ENCODE measurements at regions not wholly inside any gene's neighbourhood (a gene's known extent, or its start where the extent isn't known, plus 50 kb on each side); places are given as distances from the start of the nearest gene placed in this dataset.
A peak's percentile ranks its signal among the peaks of the same experiment; 100 is the strongest.

DNA sequence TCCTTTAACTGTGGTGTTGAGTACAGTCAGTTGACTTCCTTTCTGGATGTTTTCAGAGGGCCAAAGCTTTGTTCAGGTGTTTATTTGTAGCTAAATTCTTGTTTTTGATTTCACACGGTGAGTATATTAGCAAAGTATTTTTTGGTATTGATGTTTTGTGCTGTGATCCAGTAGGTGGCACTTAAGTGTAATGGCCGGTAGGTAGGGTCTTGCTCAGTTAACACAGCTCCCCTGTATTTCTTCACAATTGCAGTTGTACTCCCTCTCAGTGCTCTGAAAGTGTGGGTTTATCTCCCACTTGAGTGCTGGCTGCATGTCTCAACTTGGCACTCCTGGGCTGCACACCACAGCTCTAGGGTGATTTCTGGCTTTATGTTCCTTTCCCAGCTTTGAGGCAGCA, 339.5 kb downstream of the AEBP2 start:
- no peaks in the 10 kb centered on the region for H3K9me3 ChIP-seq (ENCODE audit: control insufficient read depth in 3 of 3, low read length in 3 of 3)
- no peak overlapping the region for H3K9ac ChIP-seq (ENCODE audit: low read depth in 1 of 3, low read length in 3 of 3)
- no peak overlapping the region for H3K27ac ChIP-seq (ENCODE audit: low read depth, low read length)
- no peak overlapping the region for H3K4me3 ChIP-seq (ENCODE audit: low read length in 3 of 3)
- H3K36me3 ChIP-seq (ENCODE audit: control insufficient read depth in 3 of 3, insufficient read depth in 3 of 3, low read length in 3 of 3), result no peaks in the 10 kb centered on the region
- no peaks in the 10 kb centered on the region for H3K27me3 ChIP-seq (ENCODE audit: control insufficient read depth in 3 of 3, insufficient read depth in 3 of 3, low read length in 3 of 3)
- H3K4me1 ChIP-seq (ENCODE audit: control insufficient read depth in 3 of 3, insufficient read depth in 3 of 3, low read length in 3 of 3), result no peaks in the 10 kb centered on the region

- Histone ChIP-seq H3K4me1 (ENCODE audit: control insufficient read depth in 3 of 3, insufficient read depth in 3 of 3, low read length in 3 of 3) (no peaks in the 10 kb centered on the region), H3K4me3 (ENCODE audit: low read length in 3 of 3) (no peak overlapping the region), H3K9me3 (ENCODE audit: control insufficient read depth in 3 of 3, low read length in 3 of 3) (no peaks in the 10 kb centered on the region), H3K36me3 (ENCODE audit: control insufficient read depth in 3 of 3, insufficient read depth in 3 of 3, low read length in 3 of 3) (no peaks in the 10 kb centered on the region), H3K27ac (ENCODE audit: low read depth, low read length) (no peak overlapping the region), H3K9ac (ENCODE audit: low read depth in 1 of 3, low read length in 3 of 3) (no peak overlapping the region), H3K27me3 (ENCODE audit: control insufficient read depth in 3 of 3, insufficient read depth in 3 of 3, low read length in 3 of 3) (no peaks in the 10 kb centered on the region)
Observed at GRCh38 chr12:19779395-19780056, 340.2 kb downstream of the AEBP2 start.

DNA sequence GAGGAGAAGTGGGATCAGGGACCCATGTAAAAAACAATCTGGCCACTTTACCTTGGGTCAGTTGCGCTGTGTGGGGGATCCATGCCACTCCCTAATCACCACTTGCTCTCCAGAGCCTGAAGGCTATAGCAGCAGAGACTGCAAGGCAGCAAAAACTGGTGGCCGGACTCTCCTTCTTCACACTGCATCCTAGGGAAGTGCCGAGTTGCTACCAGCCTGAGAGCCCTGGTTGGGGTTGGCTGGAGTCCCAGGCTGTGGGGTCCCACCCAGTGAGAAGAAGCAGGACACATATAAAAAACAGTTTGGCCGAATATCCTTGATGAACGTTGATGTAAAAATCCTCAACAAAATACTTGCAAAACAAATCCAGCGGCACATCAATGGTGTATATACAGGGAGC, 341.2 kb downstream of the AEBP2 start:
- Histone ChIP-seq H3K27ac (ENCODE audit: low read depth, low read length) (no peak overlapping the region), H3K9me3 (ENCODE audit: control insufficient read depth in 3 of 3, low read length in 3 of 3) (no peaks in the 10 kb centered on the region), H3K4me3 (ENCODE audit: low read length in 3 of 3) (no peak overlapping the region), H3K36me3 (ENCODE audit: control insufficient read depth in 3 of 3, insufficient read depth in 3 of 3, low read length in 3 of 3) (no peaks in the 10 kb centered on the region), H3K27me3 (ENCODE audit: control insufficient read depth in 3 of 3, insufficient read depth in 3 of 3, low read length in 3 of 3) (no peaks in the 10 kb centered on the region), H3K4me1 (ENCODE audit: control insufficient read depth in 3 of 3, insufficient read depth in 3 of 3, low read length in 3 of 3) (no peaks in the 10 kb centered on the region), H3K9ac (ENCODE audit: low read depth in 1 of 3, low read length in 3 of 3) (no peak overlapping the region)

GRCh38 chr12:19783547-19784444, 344.5 kb downstream of the AEBP2 start:
- no peaks in the 10 kb centered on the region for H3K4me1 ChIP-seq (ENCODE audit: control insufficient read depth in 3 of 3, insufficient read depth in 3 of 3, low read length in 3 of 3)
- H3K9me3 ChIP-seq (ENCODE audit: control insufficient read depth in 3 of 3, low read length in 3 of 3), result no peaks in the 10 kb centered on the region
- no peaks in the 10 kb centered on the region for H3K36me3 ChIP-seq (ENCODE audit: control insufficient read depth in 3 of 3, insufficient read depth in 3 of 3, low read length in 3 of 3)
- H3K27ac ChIP-seq (ENCODE audit: low read depth, low read length), result no peak overlapping the region
- no peak overlapping the region for H3K9ac ChIP-seq (ENCODE audit: low read depth in 1 of 3, low read length in 3 of 3)
- H3K27me3 ChIP-seq (ENCODE audit: control insufficient read depth in 3 of 3, insufficient read depth in 3 of 3, low read length in 3 of 3), result no peaks in the 10 kb centered on the region
- H3K4me3 ChIP-seq (ENCODE audit: low read length in 3 of 3), result no peak overlapping the region

GRCh38 chr12:19792028-19792427, 352.7 kb downstream of the AEBP2 start:
- Histone ChIP-seq H3K9me3 (ENCODE audit: control insufficient read depth in 3 of 3, low read length in 3 of 3) (no peaks in the 10 kb centered on the region), H3K27me3 (ENCODE audit: control insufficient read depth in 3 of 3, insufficient read depth in 3 of 3, low read length in 3 of 3) (no peaks in the 10 kb centered on the region), H3K27ac (ENCODE audit: low read depth, low read length) (no peak overlapping the region), H3K36me3 (ENCODE audit: control insufficient read depth in 3 of 3, insufficient read depth in 3 of 3, low read length in 3 of 3) (no peaks in the 10 kb centered on the region), H3K9ac (ENCODE audit: low read depth in 1 of 3, low read length in 3 of 3) (no peak overlapping the region), H3K4me1 (ENCODE audit: control insufficient read depth in 3 of 3, insufficient read depth in 3 of 3, low read length in 3 of 3) (no peaks in the 10 kb centered on the region), H3K4me3 (ENCODE audit: low read length in 3 of 3) (no peak overlapping the region)

GRCh38 chr12:19794116-19794515, 354.8 kb downstream of the AEBP2 start:
- Histone ChIP-seq H3K36me3 (ENCODE audit: control insufficient read depth in 3 of 3, insufficient read depth in 3 of 3, low read length in 3 of 3) (no peaks in the 10 kb centered on the region), H3K9ac (ENCODE audit: low read depth in 1 of 3, low read length in 3 of 3) (no peak overlapping the region), H3K27me3 (ENCODE audit: control insufficient read depth in 3 of 3, insufficient read depth in 3 of 3, low read length in 3 of 3) (no peaks in the 10 kb centered on the region), H3K4me1 (ENCODE audit: control insufficient read depth in 3 of 3, insufficient read depth in 3 of 3, low read length in 3 of 3) (no peaks in the 10 kb centered on the region), H3K4me3 (ENCODE audit: low read length in 3 of 3) (no peak overlapping the region), H3K27ac (ENCODE audit: low read depth, low read length) (no peak overlapping the region), H3K9me3 (ENCODE audit: control insufficient read depth in 3 of 3, low read length in 3 of 3) (no peaks in the 10 kb centered on the region)

DNA sequence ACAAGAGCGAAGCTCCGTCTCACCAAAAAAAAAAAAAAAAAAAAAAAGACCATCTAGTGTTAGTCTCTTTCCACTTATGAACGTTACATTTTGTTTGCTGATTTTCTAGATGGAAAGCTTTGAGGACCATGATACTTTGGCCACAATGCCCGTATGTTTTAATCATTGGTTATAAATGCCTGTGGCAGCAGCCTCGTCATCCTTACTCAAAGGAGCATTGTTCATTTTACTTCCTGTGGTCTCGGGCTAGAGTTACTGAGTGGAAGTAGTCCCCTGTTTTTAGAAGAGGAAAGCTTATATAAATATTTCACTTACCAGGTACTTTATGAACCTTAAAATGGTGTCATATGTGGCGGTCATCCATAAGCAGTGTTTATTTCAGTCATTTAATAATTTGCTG, 359.9 kb downstream of the AEBP2 start:
- Histone ChIP-seq H3K9ac (ENCODE audit: low read depth in 1 of 3, low read length in 3 of 3) (no peak overlapping the region), H3K27me3 (ENCODE audit: control insufficient read depth in 3 of 3, insufficient read depth in 3 of 3, low read length in 3 of 3) (no peaks in the 10 kb centered on the region), H3K9me3 (ENCODE audit: control insufficient read depth in 3 of 3, low read length in 3 of 3) (no peaks in the 10 kb centered on the region), H3K4me3 (ENCODE audit: low read length in 3 of 3) (no peak overlapping the region), H3K27ac (ENCODE audit: low read depth, low read length) (no peak overlapping the region), H3K36me3 (ENCODE audit: control insufficient read depth in 3 of 3, insufficient read depth in 3 of 3, low read length in 3 of 3) (no peaks in the 10 kb centered on the region), H3K4me1 (ENCODE audit: control insufficient read depth in 3 of 3, insufficient read depth in 3 of 3, low read length in 3 of 3) (no peaks in the 10 kb centered on the region)

DNA sequence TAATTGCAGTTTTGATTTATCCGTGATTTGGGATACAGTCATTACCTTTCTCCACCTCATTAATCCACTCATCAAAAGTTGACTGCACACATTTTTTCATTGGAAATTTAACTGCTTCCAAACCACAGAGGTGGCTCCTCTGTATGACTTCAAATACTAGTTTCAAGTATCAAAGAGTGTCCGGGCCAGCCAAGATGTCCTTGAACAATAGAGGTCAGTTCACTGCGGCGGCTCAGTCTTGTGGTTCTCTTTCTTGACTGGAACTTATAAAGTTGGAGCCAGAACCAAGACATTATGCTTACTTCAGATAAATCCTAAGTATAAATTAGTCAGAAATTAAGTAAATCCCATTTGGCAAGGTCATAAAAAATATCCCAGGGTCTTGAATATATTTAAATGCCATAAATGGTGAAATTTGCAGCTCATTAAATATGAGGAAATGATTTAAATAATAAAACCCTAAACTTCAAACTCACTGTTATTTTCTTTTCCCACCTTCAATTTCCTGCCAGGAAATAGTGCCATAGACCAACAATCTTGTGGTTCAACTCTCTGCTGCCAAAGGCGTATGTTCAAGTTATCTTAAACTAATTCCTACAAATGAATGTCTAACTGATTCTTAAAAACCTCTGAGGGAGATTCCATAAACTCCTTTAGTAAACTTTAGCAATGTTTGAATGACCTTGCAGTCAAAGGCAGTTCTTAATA, 360.8 kb downstream of the AEBP2 start:
- H3K27ac ChIP-seq (ENCODE audit: low read depth, low read length), result peak overlapping the region; percentile 8
- no peaks in the 10 kb centered on the region for H3K4me1 ChIP-seq (ENCODE audit: control insufficient read depth in 3 of 3, insufficient read depth in 3 of 3, low read length in 3 of 3)
- H3K9ac ChIP-seq (ENCODE audit: low read depth in 1 of 3, low read length in 3 of 3), result no peak overlapping the region
- no peaks in the 10 kb centered on the region for H3K9me3 ChIP-seq (ENCODE audit: control insufficient read depth in 3 of 3, low read length in 3 of 3)
- no peaks in the 10 kb centered on the region for H3K27me3 ChIP-seq (ENCODE audit: control insufficient read depth in 3 of 3, insufficient read depth in 3 of 3, low read length in 3 of 3)
- H3K4me3 ChIP-seq (ENCODE audit: low read length in 3 of 3), result no peak overlapping the region
- H3K36me3 ChIP-seq (ENCODE audit: control insufficient read depth in 3 of 3, insufficient read depth in 3 of 3, low read length in 3 of 3), result no peaks in the 10 kb centered on the region

GRCh38 chr12:19800884-19801283, 361.6 kb downstream of the AEBP2 start:
- no peaks in the 10 kb centered on the region for H3K9me3 ChIP-seq (ENCODE audit: control insufficient read depth in 3 of 3, low read length in 3 of 3)

GRCh38 chr12:19801941-19802340, 362.6 kb downstream of the AEBP2 start:
- no peaks in the 10 kb centered on the region for H3K4me1 ChIP-seq (ENCODE audit: control insufficient read depth in 3 of 3, insufficient read depth in 3 of 3, low read length in 3 of 3)
- H3K36me3 ChIP-seq (ENCODE audit: control insufficient read depth in 3 of 3, insufficient read depth in 3 of 3, low read length in 3 of 3), result no peaks in the 10 kb centered on the region
- H3K9me3 ChIP-seq (ENCODE audit: control insufficient read depth in 3 of 3, low read length in 3 of 3), result no peaks in the 10 kb centered on the region
- H3K27ac ChIP-seq (ENCODE audit: low read depth, low read length), result no peak overlapping the region
- no peak overlapping the region for H3K4me3 ChIP-seq (ENCODE audit: low read length in 3 of 3)
- no peaks in the 10 kb centered on the region for H3K27me3 ChIP-seq (ENCODE audit: control insufficient read depth in 3 of 3, insufficient read depth in 3 of 3, low read length in 3 of 3)
- no peak overlapping the region for H3K9ac ChIP-seq (ENCODE audit: low read depth in 1 of 3, low read length in 3 of 3)

More at GRCh38 chr12:19800884-19801283, 361.6 kb downstream of the AEBP2 start:
- H3K36me3 ChIP-seq (ENCODE audit: control insufficient read depth in 3 of 3, insufficient read depth in 3 of 3, low read length in 3 of 3), result no peaks in the 10 kb centered on the region
- no peak overlapping the region for H3K9ac ChIP-seq (ENCODE audit: low read depth in 1 of 3, low read length in 3 of 3)
- no peak overlapping the region for H3K4me3 ChIP-seq (ENCODE audit: low read length in 3 of 3)
- no peaks in the 10 kb centered on the region for H3K4me1 ChIP-seq (ENCODE audit: control insufficient read depth in 3 of 3, insufficient read depth in 3 of 3, low read length in 3 of 3)
- no peaks in the 10 kb centered on the region for H3K27me3 ChIP-seq (ENCODE audit: control insufficient read depth in 3 of 3, insufficient read depth in 3 of 3, low read length in 3 of 3)
- H3K27ac ChIP-seq (ENCODE audit: low read depth, low read length), result no peak overlapping the region

All from skeletal muscle tissue (tissue), 3 donors.